ENCODE measurements at regions not wholly inside any gene's neighbourhood (a gene's known extent, or its start where the extent isn't known, plus 50 kb on each side); places are given as distances from the start of the nearest gene placed in this dataset.

DNA sequence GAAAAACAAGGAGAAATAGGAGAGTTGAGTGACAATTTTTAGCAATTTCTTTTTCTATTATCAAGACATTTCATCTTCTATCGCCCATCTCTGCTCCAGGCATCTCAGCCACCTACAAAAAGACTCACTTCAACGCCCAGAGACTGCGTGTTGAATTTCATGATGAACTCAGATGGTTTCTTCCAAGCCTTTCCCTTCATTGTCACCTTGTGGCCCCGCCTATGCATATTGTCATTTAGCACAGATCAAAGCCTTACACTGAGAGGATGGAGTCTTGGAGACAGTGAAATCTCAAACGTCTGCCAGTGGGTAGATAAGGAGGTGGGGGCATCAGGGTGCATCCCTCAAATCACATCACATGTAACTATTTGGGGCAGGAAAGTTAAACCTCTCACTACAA lies 319.4 kb downstream of the SIPA1L2 start:
- TF ChIP-seq POLR2AphosphoS5 (IDR thresholded peaks at IDR 0.05), result no peak
- no peak for TF ChIP-seq POLR2A (IDR thresholded peaks at IDR 0.05; ENCODE audit: low read depth)

Measured in esophagus muscularis mucosa (tissue), 2 donors.